Right lobe of liver (tissue), 6 donors: ENCODE measurements at regions not wholly inside any gene's neighbourhood (a gene's known extent, or its start where the extent isn't known, plus 50 kb on each side); places are given as distances from the start of the nearest gene placed in this dataset.

ENCODE experiments used
- ATAC-seq, 4 donors: fragments of 200-7000 bp; cut with Tn5 transposase; one replicate each; pipeline ENCODE4 v1.9.1; 2020; ENCODE audit warnings: mild to moderate bottlenecking in 4 of 4, moderate library complexity in 4 of 4
- DNase-seq, 3 donors: peaks; one replicate each; pipeline ENCODE4 v3.0.0-alpha.2; 2020
- H3K27ac ChIP-seq, 3 donors: fragments of 200-600 bp; one replicate each; pipeline ENCODE4 v1.8.0; 2022
- H3K27me3 ChIP-seq, 2 donors: fragments of 200-600 bp; one replicate each; pipeline ENCODE4 v1.8.0; 2022
- H3K36me3 ChIP-seq, 4 donors: fragments of 200-600 bp; sonication (generic) in 1 of 4; one replicate each; pipeline versions ENCODE4 v1.5.1 to v1.8.0; 2017 to 2022; ENCODE audit warnings: control low read depth in 1 of 4
- H3K4me1 ChIP-seq, 4 donors: fragments of 200-600 bp; sonication (generic) in 1 of 4; one replicate each; pipeline versions ENCODE4 v1.5.1 to v1.8.0; 2017 to 2022; ENCODE audit warnings: control low read depth in 1 of 4
- H3K4me3 ChIP-seq, 3 donors: fragments of 200-600 bp; one replicate each; pipeline ENCODE4 v1.8.0; 2022
- H3K9me3 ChIP-seq, 4 donors: fragments of 200-600 bp; sonication (generic) in 1 of 4; one replicate each; pipeline versions ENCODE4 v1.5.1 to v1.8.0; 2017 to 2022; ENCODE audit warnings: control low read depth in 1 of 4
- POLR2A ChIP-seq: fragments of 450-650 bp; IDR thresholded peaks from one replicate; pipeline ENCODE4 v1.6.1; 2017; ENCODE audit warnings: antibody characterized with exemption, mild to moderate bottlenecking
- WGBS: methylation state at CpG from one replicate; pipeline ENCODE4 v1.1.6; 2018; ENCODE audit warnings: low coverage, low lambda C conversion rate; ENCODE audit not compliant: insufficient coverage; ENCODE audit errors: missing lambda C conversion rate; 5-methylcytosine and 5-hydroxymethylcytosine counted together
- intact Hi-C, 2 donors: fragments of 100-400 bp; cut with DNase I; formaldehyde crosslinking; loops; one replicate each; pipeline versions ENCODE4 v1.11.2 to v1.14.1; 2022
- TF ChIP-seq, protein P1 (sequence below), 4 donors: fragments of 200-600 bp in 3 of 4; fragments of 450-650 bp in 1 of 4; IDR thresholded peaks; one replicate each; pipeline versions ENCODE4 v1.5.1 to v1.8.0; 2016 to 2022; ENCODE audit warnings: antibody characterized with exemption in 4 of 4, mild to moderate bottlenecking in 2 of 4
- donor health status: DM: no; HTN: yes; CAD: no.
- donor health status: DM: no; HTN: no; CAD: no.
- donor health status: DM: no; HTN: no; CAD: no.
- donor health status: DM: no; HTN: yes; CAD: no.
- donor health status: DM: no; HTN: yes; CAD: no.

DNA sequence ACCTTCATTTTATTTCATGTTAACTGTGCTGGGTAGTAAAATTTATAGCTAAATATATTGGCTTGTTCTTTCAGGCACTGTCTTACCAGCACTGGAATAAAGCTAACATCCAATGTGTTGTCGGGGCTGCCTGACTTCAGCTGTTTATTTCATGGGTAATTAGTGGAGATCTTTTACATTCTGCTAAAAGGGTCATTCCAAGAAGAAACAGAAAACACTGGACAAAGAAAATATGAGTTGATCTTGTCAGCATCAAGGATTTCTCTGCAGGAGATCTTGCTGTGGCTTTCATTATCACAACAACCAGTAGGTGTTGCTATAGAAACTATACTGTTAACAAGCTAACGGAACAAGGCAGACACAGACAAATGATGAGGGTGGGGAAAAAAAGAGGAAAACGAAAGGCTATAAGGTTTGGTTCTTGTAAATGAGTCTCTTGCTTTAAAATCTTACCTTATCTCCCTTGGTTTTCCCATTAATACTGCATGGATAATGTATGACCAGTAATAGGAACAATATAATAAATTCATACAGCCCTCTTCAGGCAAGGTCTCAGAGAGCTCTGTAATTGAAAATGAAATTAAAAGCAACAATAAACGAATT is 206.8 kb downstream of the SIM1 start:
- intact Hi-C loops: no loop called here
- 23% methylated on average over 4 of the region's 4 CpGs for WGBS
- Histone ChIP-seq H3K9me3 (no peaks in the 10 kb centered on the region), H3K27me3 (no peaks in the 10 kb centered on the region), H3K4me3 (no peak overlapping the region), H3K36me3 (no peaks in the 10 kb centered on the region), H3K4me1 (no peaks in the 10 kb centered on the region), H3K27ac (no peak overlapping the region)
- DNase-seq (no peak), ATAC-seq (no peak)
- no peak for TF ChIP-seq POLR2A
- TF ChIP-seq, protein P1, sequence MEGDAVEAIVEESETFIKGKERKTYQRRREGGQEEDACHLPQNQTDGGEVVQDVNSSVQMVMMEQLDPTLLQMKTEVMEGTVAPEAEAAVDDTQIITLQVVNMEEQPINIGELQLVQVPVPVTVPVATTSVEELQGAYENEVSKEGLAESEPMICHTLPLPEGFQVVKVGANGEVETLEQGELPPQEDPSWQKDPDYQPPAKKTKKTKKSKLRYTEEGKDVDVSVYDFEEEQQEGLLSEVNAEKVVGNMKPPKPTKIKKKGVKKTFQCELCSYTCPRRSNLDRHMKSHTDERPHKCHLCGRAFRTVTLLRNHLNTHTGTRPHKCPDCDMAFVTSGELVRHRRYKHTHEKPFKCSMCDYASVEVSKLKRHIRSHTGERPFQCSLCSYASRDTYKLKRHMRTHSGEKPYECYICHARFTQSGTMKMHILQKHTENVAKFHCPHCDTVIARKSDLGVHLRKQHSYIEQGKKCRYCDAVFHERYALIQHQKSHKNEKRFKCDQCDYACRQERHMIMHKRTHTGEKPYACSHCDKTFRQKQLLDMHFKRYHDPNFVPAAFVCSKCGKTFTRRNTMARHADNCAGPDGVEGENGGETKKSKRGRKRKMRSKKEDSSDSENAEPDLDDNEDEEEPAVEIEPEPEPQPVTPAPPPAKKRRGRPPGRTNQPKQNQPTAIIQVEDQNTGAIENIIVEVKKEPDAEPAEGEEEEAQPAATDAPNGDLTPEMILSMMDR (IDR thresholded peaks at IDR 0.05): no peak

DNA sequence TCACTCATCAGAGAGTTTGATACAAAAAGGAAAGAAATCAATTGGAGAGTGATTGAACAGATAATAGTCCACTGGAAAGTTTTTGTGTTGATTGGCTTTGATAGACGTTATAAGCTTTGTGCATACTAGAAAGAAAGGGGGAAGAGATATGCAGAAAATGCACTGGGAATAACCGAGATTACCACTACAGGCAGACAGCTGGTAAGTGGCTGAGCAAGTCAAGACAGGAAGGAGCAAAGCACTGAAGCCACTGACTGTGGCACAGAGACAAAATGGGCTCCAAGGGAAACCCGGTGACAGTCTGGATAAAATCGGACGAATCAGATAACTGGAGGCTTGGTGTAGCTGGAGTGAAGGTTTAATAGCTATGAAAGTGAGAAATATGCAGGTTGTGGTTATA is 209.0 kb downstream of the SIM1 start:
- intact Hi-C loops: no loop called here

DNA sequence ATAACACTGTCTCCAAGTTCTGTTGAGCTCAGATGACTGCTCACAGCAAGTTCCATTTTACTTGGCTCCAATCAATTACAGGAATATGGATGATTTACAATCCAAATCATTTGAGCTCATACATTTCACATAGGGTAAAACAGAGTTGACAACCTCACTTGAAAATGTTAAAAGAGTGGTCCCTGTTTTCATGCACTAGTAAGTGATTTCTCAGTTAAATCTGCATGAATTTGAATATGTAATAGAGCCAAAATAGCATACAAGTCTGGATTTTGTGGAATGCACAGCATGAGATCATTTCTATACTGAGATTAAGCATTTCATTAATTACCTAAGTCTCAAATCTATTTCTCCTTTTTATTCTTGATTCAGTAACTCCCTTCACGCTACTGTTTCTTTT is 217.6 kb downstream of the SIM1 start:
- Histone ChIP-seq H3K4me3 (no peak overlapping the region), H3K36me3 (no peaks in the 10 kb centered on the region), H3K27me3 (no peaks in the 10 kb centered on the region), H3K9me3 (no peaks in the 10 kb centered on the region), H3K4me1 (no peaks in the 10 kb centered on the region), H3K27ac (no peak overlapping the region)
- no peak for ATAC-seq
- DNase-seq: no peak
- WGBS: 81% methylated on average over 1 of the region's 1 CpG
- intact Hi-C loops: no loop called here
- no peak for TF ChIP-seq POLR2A
- TF ChIP-seq, protein P1 (IDR thresholded peaks at IDR 0.05): no peak

More for the DNA sequence above, 209.0 kb downstream of the SIM1 start:
- no peak overlapping the region for H3K27ac ChIP-seq
- H3K4me3 ChIP-seq: no peak overlapping the region
- 64% methylated on average over 5 of the region's 5 CpGs for WGBS
- TF ChIP-seq, protein P1 (IDR thresholded peaks at IDR 0.05): no peak
- no peak for TF ChIP-seq POLR2A
- no peaks in the 10 kb centered on the region for H3K36me3 ChIP-seq
- no peak for DNase-seq
- no peaks in the 10 kb centered on the region for H3K27me3 ChIP-seq
- no peaks in the 10 kb centered on the region for H3K9me3 ChIP-seq
- no peak for ATAC-seq
- H3K4me1 ChIP-seq: no peaks in the 10 kb centered on the region

DNA sequence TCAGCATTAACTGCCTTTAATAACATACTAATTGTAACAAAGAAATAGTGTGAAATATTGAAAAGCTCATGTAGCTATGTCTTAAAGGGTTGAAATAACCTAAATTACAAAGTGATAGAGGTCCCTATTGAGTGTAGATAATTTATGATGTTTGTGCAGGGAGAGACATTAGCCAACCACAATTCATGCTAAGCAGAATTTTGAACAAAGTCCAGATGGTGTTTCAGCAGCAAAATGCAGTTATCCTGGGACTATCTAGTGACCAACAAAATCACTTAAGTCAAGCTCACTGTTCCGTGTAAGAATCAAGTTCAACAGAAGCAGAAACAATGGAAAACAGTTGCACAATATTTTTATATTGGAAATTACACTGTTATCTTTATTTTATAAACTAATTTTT is 218.5 kb downstream of the SIM1 start:
- intact Hi-C loops: no loop called here

More for the DNA sequence above, 218.5 kb downstream of the SIM1 start:
- Histone ChIP-seq H3K36me3 (no peaks in the 10 kb centered on the region), H3K27ac (no peak overlapping the region), H3K27me3 (no peaks in the 10 kb centered on the region), H3K4me3 (no peak overlapping the region), H3K4me1 (no peaks in the 10 kb centered on the region), H3K9me3 (no peaks in the 10 kb centered on the region)
- no peak for ATAC-seq
- 15% methylated on average over 1 of the region's 1 CpG for WGBS
- no peak for DNase-seq
- TF ChIP-seq POLR2A: no peak
- TF ChIP-seq, protein P1 (IDR thresholded peaks at IDR 0.05): no peak
